Liver (tissue), 8 donors: ENCODE measurements at regions not wholly inside any gene's neighbourhood (a gene's known extent, or its start where the extent isn't known, plus 50 kb on each side); places are given as distances from the start of the nearest gene placed in this dataset.

Experiments used
- DNase-seq: peaks from one replicate; pipeline ENCODE4 v3.0.0-alpha.2; 2017; ENCODE audit warnings: low spot score
- H3K27ac ChIP-seq, 2 donors: one replicate each; pipeline ENCODE4 v1.7.0; 2013; ENCODE audit warnings: inconsistent platforms in 2 of 2, low read length in 2 of 2, control low read depth in 1 of 2, low read depth in 1 of 2, mild to moderate bottlenecking in 1 of 2
- H3K27me3 ChIP-seq, 4 donors: one replicate each; pipeline versions ENCODE4 v1.6.1 to v1.7.0; 2013; ENCODE audit warnings: low read length in 3 of 4, inconsistent platforms in 1 of 4, mild to moderate bottlenecking in 1 of 4, moderate library complexity in 1 of 4; ENCODE audit not compliant: control insufficient read depth in 4 of 4, insufficient read depth in 4 of 4
- H3K36me3 ChIP-seq, 4 donors: one replicate each; pipeline versions ENCODE4 v1.6.1 to v1.7.0; 2013; ENCODE audit warnings: low read length in 3 of 4, mild to moderate bottlenecking in 3 of 4, low read depth in 1 of 4, moderate library complexity in 1 of 4; ENCODE audit not compliant: control insufficient read depth in 4 of 4, insufficient read depth in 3 of 4
- H3K4me1 ChIP-seq, 4 donors: one replicate each; pipeline versions ENCODE4 v1.6.1 to v1.7.0; 2013; ENCODE audit warnings: low read length in 3 of 4, mild to moderate bottlenecking in 3 of 4, moderate library complexity in 1 of 4; ENCODE audit not compliant: control insufficient read depth in 4 of 4, insufficient read depth in 4 of 4
- H3K4me3 ChIP-seq, 3 donors: one replicate each; pipeline versions ENCODE4 v1.6.1 to v1.7.0; 2013; ENCODE audit warnings: low read length in 3 of 3, control low read depth in 1 of 3, low read depth in 1 of 3, mild to moderate bottlenecking in 1 of 3
- H3K9ac ChIP-seq, 2 donors: one replicate each; pipeline ENCODE4 v1.7.0; 2013; ENCODE audit warnings: low read length in 2 of 2, mild to moderate bottlenecking in 2 of 2, moderate library complexity in 2 of 2, control low read depth in 1 of 2, low read depth in 1 of 2
- H3K9me3 ChIP-seq, 4 donors: one replicate each; pipeline versions ENCODE4 v1.6.1 to v1.7.0; 2013; ENCODE audit warnings: low read length in 3 of 4; ENCODE audit not compliant: control insufficient read depth in 4 of 4
- ATF3 ChIP-seq: IDR thresholded peaks from 2 replicates; pipeline ENCODE4 v1.6.1; 2016; ENCODE audit warnings: antibody characterized with exemption
- CTCF ChIP-seq: fragments of 150-350 bp; IDR thresholded peaks from 2 replicates; pipeline ENCODE4 v1.5.1; 2017; ENCODE audit warnings: improper control_type of control experiment, low read depth, low read length; ENCODE audit not compliant: missing input control
- EGR1 ChIP-seq, 2 donors: IDR thresholded peaks; 2 replicates each; pipeline ENCODE4 v1.6.1; 2016 to 2018; ENCODE audit warnings: antibody characterized with exemption in 2 of 2, low read depth in 2 of 2
- FOXA1 ChIP-seq: IDR thresholded peaks from 2 replicates; pipeline ENCODE4 v1.6.1; 2016; ENCODE audit warnings: antibody characterized with exemption
- FOXA2 ChIP-seq: IDR thresholded peaks from 2 replicates; pipeline ENCODE4 v1.6.1; 2016; ENCODE audit warnings: antibody characterized with exemption
- GABPA ChIP-seq, 2 donors: IDR thresholded peaks in 1 of 2; conservative IDR thresholded peaks in 1 of 2; 2 replicates each; pipeline ENCODE4 v1.6.1; 2016; ENCODE audit warnings: antibody characterized with exemption in 2 of 2, mild to moderate bottlenecking in 1 of 2, moderate library complexity in 1 of 2
- HNF4A ChIP-seq, 2 donors: conservative IDR thresholded peaks; 2 replicates each; pipeline ENCODE4 v1.6.1; 2016; ENCODE audit warnings: antibody characterized with exemption in 2 of 2, mild to moderate bottlenecking in 2 of 2
- HNF4G ChIP-seq: IDR thresholded peaks from 2 replicates; pipeline ENCODE4 v1.6.1; 2016; ENCODE audit warnings: antibody characterized with exemption
- JUND ChIP-seq, 2 donors: IDR thresholded peaks; 2 replicates each; pipeline ENCODE4 v1.6.1; 2016; ENCODE audit warnings: antibody characterized with exemption in 2 of 2
- MAX ChIP-seq: IDR thresholded peaks from 2 replicates; pipeline ENCODE4 v1.6.1; 2016; ENCODE audit warnings: antibody characterized with exemption
- NR2F2 ChIP-seq: IDR thresholded peaks from 2 replicates; pipeline ENCODE4 v1.6.1; 2016; ENCODE audit warnings: antibody characterized with exemption
- RAD21 ChIP-seq, 2 donors: IDR thresholded peaks; 2 replicates each; pipeline ENCODE4 v1.6.1; 2016; ENCODE audit warnings: antibody characterized with exemption in 2 of 2, mild to moderate bottlenecking in 2 of 2
- REST ChIP-seq: IDR thresholded peaks from 2 replicates; pipeline ENCODE4 v1.6.1; 2016; ENCODE audit warnings: antibody characterized with exemption, mild to moderate bottlenecking
- RXRA ChIP-seq, 2 donors: IDR thresholded peaks; 2 replicates each; pipeline ENCODE4 v1.6.1; 2017 to 2018; ENCODE audit warnings: antibody characterized with exemption in 2 of 2, mild to moderate bottlenecking in 1 of 2
- SP1 ChIP-seq: IDR thresholded peaks from 2 replicates; pipeline ENCODE4 v1.6.1; 2018; ENCODE audit warnings: antibody characterized with exemption, mild to moderate bottlenecking
- YY1 ChIP-seq: IDR thresholded peaks from 2 replicates; pipeline ENCODE4 v1.6.1; 2016; ENCODE audit warnings: antibody characterized with exemption, mild to moderate bottlenecking
- ZBTB33 ChIP-seq: IDR thresholded peaks from 2 replicates; pipeline ENCODE4 v1.6.1; 2016; ENCODE audit warnings: antibody characterized with exemption
- WGBS: extraction: QIAGEN DNeasy Blood & Tissue Kit; methylation state at CpG from one replicate; pipeline ENCODE4 v1.1.7; 2013; 5-methylcytosine and 5-hydroxymethylcytosine counted together
- donor health status: healthy.
- donor health status: healthy.
- donor health status: healthy.
- donor health status: healthy.
- donor health status: healthy.

- no peak for DNase-seq
- TF ChIP-seq REST (no peak), CTCF (no peak), ATF3 (no peak), SP1 (no peak), HNF4A (conservative IDR thresholded peaks at IDR 0.05) (no peak), NR2F2 (no peak), JUND (IDR thresholded peaks at IDR 0.05) (no peak), FOXA2 (no peak), MAX (no peak), GABPA (IDR thresholded peaks at IDR 0.05 in 1 of 2, conservative IDR thresholded peaks at IDR 0.05 in 1 of 2) (no peak), RAD21 (IDR thresholded peaks at IDR 0.05) (no peak), RXRA (IDR thresholded peaks at IDR 0.05) (no peak), HNF4G (no peak), EGR1 (IDR thresholded peaks at IDR 0.05; ENCODE audit: low read depth in 2 of 2) (no peak), ZBTB33 (no peak)
- no peak overlapping the region for H3K4me3 ChIP-seq
- H3K27me3 ChIP-seq: no peaks in the 10 kb centered on the region
- no peak overlapping the region for H3K9ac ChIP-seq
- no peak overlapping the region for H3K27ac ChIP-seq
- H3K9me3 ChIP-seq: no peaks in the 10 kb centered on the region
- WGBS: 90% methylated on average over 1 of the region's 1 CpG
- no peaks in the 10 kb centered on the region for H3K36me3 ChIP-seq
- peaks cover 0 to 8% (median 8%) of the 10 kb centered on the region in 4 donors for H3K4me1 ChIP-seq
Observed at GRCh38 chr7:122212754-122213153, 68.7 kb upstream of the AASS start.

- no peak overlapping the region for H3K4me3 ChIP-seq
- H3K9me3 ChIP-seq: peaks cover 0 to 3% (median 3%) of the 10 kb centered on the region in 4 donors
- no peak for DNase-seq
- H3K9ac ChIP-seq: no peak overlapping the region
- no peaks in the 10 kb centered on the region for H3K4me1 ChIP-seq
- 96% methylated on average over 2 of the region's 2 CpGs for whole genome bisulfite sequencing
- H3K36me3 ChIP-seq: no peaks in the 10 kb centered on the region
- no peaks in the 10 kb centered on the region for H3K27me3 ChIP-seq
- H3K27ac ChIP-seq: no peak overlapping the region
- TF ChIP-seq CTCF (no peak), MAX (no peak), NR2F2 (no peak), REST (no peak), GABPA (IDR thresholded peaks at IDR 0.05 in 1 of 2, conservative IDR thresholded peaks at IDR 0.05 in 1 of 2) (no peak), FOXA1 (no peak), EGR1 (IDR thresholded peaks at IDR 0.05; ENCODE audit: low read depth in 2 of 2) (no peak), FOXA2 (no peak), YY1 (no peak), SP1 (no peak), RXRA (IDR thresholded peaks at IDR 0.05) (no peak), HNF4G (no peak), JUND (IDR thresholded peaks at IDR 0.05) (no peak)
Observed at GRCh38 chr7:122211362-122211761, 67.3 kb upstream of the AASS start.
